HEK293T (cell line): ENCODE measurements at regions not wholly inside any gene's neighbourhood (a gene's known extent, or its start where the extent isn't known, plus 50 kb on each side); places are given as distances from the start of the nearest gene placed in this dataset.

Source experiments
- FOXA1 ChIP-seq: fragments of 450-650 bp; IDR thresholded peaks from 2 replicates; pipeline ENCODE4 v1.6.1; 2016; ENCODE audit warnings: mild to moderate bottlenecking
- FOXM1 ChIP-seq: fragments of 450-650 bp; IDR thresholded peaks from 2 replicates; pipeline ENCODE4 v1.6.1; 2017; ENCODE audit warnings: mild to moderate bottlenecking, borderline replicate concordance

DNA sequence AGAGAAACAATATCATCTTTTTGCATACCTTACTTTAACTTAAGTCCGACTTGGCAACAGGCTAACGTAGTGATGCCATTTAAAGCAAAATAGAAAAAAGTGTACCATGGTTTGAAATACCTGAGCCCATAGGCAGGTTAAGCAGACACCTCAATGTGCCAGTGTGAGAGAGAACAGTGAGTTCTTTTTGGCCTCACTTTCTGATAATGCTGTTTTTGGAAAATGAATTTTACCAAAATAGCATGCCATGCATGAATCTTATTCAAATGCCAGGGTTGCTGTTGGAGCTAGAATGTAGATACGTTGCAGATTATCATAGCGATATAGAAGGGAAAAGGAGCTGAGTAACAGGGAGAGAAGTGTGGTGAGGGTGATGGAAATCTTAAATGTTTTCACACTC lies 170.2 kb downstream of the OTOR start:
- TF ChIP-seq FOXM1 (no peak), FOXA1 (no peak)
